DMS153 treated with DMSO at 0.1 percent for 48 hours (cell line): ENCODE measurements at regions not wholly inside any gene's neighbourhood (a gene's known extent, or its start where the extent isn't known, plus 50 kb on each side); places are given as distances from the start of the nearest gene placed in this dataset.
"Not testable (repeated sequence)": the region's sequence is repeated elsewhere in the genome, so short reads cannot be mapped to it uniquely, and the experiment has no call there.

Source experiments
- DNase-seq: peaks from one replicate; lab custom pipeline; 2025; ENCODE audit not compliant: unreplicated experiment; lab: John Stamatoyannopoulos, UW

DNA sequence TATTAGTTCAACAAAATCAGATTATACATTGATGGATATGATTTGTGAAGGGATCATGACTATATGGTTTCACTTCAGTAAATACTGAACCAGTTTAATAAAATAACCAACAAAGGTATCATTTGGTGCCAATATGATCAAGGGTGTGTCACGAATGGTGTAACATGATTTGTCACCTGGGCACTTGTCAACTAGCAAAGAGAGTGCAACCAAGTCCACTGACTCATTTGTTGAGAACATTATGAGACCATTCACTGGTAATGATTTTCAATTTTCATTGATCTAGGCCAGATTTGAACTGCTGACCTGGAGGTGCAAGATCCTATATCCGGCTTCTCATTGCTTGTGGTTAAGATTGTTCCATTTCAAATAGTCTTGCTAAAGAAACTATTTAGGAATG is 1037.9 kb downstream of the ROBO2 start:
- DNase-seq, result no peak

DNA sequence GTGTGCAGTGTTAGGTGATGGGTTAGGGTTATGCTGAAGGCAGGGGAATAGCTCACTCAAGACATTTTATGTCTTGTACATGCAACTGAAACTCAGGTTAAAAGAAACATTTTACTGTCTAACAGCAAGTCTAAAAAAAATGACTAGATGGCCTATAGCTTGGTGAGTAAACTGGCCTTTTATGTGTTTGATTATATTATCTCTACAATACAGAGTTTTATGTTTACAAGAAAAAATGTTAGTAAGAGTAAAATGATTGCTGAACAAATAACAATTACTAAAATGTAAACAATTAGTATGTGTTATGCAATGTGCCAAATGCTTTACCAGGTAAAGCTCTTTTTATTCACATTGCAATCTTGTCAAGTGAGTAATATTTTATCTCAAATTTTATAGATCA is 1039.6 kb downstream of the ROBO2 start:
- DNase-seq, result no peak

GRCh38 chr3:78086150-78086549 is 1046.3 kb downstream of the ROBO2 start:
- DNase-seq, result no peak

DNA sequence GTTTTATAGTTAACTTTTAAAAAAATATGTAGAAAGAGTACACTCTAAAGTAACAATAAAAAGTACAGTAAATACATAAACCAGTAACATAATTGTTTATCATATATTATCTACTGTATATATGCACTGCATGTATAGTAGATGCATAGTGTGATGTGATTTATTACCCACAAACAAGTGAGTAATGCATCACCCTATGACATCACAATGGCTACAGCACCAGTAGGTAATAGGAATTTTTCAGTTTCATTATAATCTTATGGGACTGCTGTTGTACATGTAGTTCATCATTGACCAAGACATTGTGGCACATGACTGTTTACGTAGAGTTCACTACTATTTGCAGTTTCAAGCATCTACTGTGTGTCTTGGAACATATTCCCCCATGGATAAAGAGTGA is 1047.2 kb downstream of the ROBO2 start:
- DNase-seq, result no peak

DNA sequence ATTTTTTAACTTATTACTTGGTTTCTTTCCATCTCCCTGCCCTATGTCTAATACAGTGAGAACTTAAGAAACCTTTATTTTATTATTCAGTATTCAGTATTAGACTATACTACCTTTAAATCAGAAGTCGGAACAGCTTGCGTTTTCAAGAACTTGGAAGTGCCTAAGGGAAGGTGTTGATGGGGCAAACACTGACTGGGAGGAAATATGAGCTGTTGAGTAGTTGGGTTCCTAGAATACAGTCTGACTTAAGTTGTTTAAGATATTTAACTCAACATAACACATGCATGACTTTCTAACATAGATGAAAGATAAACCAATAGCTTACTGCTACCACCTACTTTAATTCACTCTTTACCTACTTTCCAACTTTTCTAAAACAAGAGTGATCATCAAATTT is 1048.1 kb downstream of the ROBO2 start:
- DNase-seq, result no peak

DNA sequence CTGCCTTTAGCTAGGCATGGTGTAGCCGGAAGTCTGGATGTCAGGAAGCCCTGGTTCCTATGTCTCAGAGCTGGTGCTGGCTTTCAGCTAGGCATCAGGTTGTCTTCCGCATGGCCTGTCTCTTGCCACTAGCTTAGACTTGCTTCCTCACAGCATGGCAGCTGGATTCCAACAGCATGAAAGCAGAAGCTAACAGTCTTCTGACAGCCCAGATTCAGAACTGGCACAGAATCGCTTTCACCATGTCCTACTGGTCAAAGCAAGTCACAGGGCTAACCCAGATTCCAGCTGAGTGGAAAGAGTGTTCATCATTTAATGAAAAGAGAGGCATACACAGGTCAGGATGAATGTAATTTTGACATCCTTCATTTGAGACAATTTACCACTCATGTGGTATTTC is 1050.5 kb downstream of the ROBO2 start:
- no peak for DNase-seq

DNA sequence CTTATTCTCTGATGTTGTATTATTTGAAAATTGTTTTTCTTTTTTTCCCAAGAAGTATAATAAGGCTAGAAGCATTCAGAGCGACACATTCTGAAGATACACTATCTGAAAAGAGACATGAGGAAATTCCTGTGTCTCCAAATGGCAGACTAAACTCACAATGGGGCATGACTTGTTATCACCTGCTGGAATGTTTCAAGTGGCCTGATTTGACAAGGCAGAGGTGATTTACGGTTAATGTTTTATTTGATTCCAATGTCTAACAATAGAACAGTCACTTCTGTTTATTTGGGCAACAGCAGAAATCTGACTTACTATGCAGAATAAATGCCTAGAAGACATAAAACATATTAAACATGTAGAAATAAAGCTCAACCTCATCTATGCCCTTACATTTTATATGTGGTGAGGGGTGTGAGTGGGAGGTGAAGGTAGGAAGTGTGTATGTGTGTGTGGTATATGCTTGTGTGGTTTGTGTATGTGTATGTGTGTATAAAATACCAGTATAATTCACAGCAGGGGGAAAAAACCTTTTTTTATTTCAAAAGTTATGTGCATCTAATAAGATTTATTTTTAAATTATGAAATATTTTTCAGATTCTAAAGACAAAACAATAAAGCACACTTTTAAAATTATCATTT is 1051.7 kb downstream of the ROBO2 start:
- no peak for DNase-seq

GRCh38 chr3:78092574-78092973 is 1052.7 kb downstream of the ROBO2 start:
- not testable (repeated sequence) for DNase-seq

DNA sequence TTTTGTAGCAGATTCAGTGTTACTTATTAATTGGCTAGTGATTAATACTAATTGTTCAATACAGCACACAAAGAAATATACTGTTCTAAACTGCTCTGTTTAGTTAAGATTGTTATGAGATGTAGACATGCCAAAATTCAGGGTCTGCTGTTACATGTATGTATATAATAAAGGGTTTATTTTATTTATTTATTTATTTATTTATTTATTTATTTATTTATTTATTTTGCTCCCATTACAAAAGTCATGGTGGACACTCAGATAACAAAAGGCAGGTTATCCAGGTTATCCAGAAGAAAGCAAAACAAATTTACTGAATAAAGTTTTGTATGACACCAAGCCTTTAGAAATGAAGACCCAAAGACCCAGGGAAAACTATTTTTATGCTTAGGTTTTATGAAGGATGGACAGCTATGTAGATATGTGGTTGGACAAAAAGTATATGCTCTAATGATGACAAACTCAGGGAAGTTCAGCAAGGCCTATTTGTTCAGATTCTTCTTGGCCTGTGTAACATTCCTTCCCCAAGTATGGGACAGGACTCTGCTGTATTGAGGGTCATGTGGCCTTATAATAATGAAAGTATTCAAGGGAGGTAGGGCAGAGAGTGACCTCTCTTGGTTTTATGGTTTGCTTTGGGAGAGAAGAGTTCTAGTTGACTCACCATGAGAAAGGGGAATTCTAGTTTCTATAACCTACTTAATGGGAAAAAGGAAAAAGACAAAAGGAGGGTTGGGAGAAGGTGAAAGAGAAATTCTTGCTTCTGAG is 1056.8 kb downstream of the ROBO2 start:
- no peak for DNase-seq

DNA sequence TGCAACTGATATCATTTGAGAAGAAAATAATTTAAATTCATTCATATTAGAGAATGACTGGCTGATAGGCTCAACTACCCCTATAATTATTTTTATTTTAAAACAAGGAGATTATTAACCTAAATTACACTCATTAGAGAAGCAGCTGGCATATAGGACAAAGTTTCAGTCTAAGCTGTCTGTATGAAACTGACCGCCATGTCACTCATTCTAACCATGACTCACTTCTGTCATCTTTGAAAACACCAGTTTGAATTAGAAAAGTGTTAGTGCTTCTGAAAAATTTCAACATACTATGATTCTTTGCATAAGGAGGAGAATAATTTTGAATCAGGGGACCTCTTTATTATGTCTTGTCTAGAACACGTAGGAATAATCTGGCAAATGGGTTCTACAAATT is 1058.5 kb downstream of the ROBO2 start:
- no peak for DNase-seq

GRCh38 chr3:78101384-78101783 is 1061.5 kb downstream of the ROBO2 start:
- DNase-seq, result no peak

GRCh38 chr3:78108269-78108961 is 1068.5 kb downstream of the ROBO2 start:
- DNase-seq, result not testable (repeated sequence)

- no peak for DNase-seq
Measured at GRCh38 chr3:78112291-78113010, 1072.6 kb downstream of the ROBO2 start.

DNA sequence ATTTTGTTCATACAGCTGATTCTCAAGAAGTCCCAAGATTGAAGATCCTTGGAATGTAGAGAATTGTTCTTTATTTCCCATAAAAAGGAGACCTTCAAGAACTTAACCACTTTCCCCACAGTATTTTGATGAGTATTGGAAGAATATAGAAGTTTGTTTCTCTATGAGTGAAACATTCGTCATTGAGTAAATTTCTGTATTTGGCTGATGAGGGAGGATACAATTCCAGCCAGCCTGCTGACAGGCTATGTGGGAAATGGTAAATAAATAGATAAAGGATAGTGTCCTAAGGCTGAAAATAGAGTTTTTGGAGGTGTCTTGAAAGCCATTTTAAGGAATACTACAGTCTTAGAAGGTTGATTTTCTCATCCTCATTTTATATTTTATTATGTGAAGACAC is 1076.1 kb downstream of the ROBO2 start:
- DNase-seq, result no peak

GRCh38 chr3:78116874-78117273 is 1077.0 kb downstream of the ROBO2 start:
- DNase-seq, result no peak

DNA sequence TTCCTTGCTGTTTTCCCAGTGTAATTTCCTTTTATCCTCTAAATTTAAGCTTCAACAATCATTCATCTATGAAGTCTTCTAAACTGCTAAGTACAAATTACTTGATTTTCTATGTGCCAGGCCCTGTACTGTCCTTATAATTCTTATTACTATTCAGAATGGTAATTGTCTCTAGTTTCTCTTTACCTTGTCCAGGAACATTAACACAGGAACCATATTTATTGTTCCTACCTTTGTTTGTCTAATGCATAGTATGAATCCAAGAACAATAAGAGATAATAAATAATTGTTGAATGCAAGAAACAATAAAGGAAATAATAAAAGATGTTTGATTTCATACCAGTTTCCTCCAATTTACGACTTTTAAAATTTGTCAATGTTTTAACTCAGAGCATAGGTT is 1083.2 kb downstream of the ROBO2 start:
- DNase-seq, result no peak

GRCh38 chr3:78129707-78130106 is 1089.8 kb downstream of the ROBO2 start:
- DNase-seq, result no peak

GRCh38 chr3:78130741-78131290 is 1090.9 kb downstream of the ROBO2 start:
- no peak for DNase-seq

GRCh38 chr3:78134496-78134895 is 1094.6 kb downstream of the ROBO2 start:
- DNase-seq, result no peak

GRCh38 chr3:78139166-78139565 is 1099.3 kb downstream of the ROBO2 start:
- no peak for DNase-seq

GRCh38 chr3:78140274-78140673 is 1100.4 kb downstream of the ROBO2 start:
- no peak for DNase-seq
